ENCODE measurements at regions not wholly inside any gene's neighbourhood (a gene's known extent, or its start where the extent isn't known, plus 50 kb on each side); places are given as distances from the start of the nearest gene placed in this dataset.

- intact Hi-C loops (cut with DNase I; ENCODE audit: low total_unique reads), result no loop called here
Observed at GRCh38 chr22:34243023-34243422, 322.7 kb upstream of the LARGE1 start.

DNA sequence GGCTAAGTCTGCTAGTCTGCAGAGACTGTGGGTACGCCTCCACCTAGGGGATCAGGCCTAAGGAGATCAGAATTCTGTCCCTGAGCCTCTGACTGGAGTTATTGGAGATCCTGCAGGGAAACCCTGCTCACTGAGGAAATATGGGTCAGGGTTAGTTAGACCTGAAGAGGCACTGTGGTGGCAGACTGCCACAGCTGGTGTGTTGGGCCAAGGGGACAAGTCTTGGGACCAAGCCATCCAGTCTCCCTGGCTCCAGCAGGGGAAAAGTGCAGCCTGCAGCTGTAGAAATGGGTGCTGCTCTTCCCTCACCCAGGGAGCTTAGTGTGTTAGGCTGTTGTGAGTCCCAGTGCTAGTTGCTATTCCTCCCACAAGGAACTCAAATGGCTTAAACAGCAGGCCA, 334.8 kb upstream of the LARGE1 start:
- Histone ChIP-seq H3K36me3 (no peaks in the 10 kb centered on the region), H3K27ac (no peak overlapping the region), H3K9me3 (peaks cover 0 to 42% (median 25%) of the 10 kb centered on the region in 8 donors), H3K27me3 (replicated peaks in 1 of 7) (no peaks in the 10 kb centered on the region), H3K4me1 (no peaks in the 10 kb centered on the region), H3K4me3 (no peak overlapping the region)
- intact Hi-C loops (cut with DNase I; ENCODE audit: low total_unique reads), result no loop called here
- WGBS, 5 donors, result 68 to 89% (median 81%) methylated on average over 1 of the region's 1 CpG; no CpG with 5 or more reads in 1 of the 5 donors
- TF ChIP-seq, protein P1, sequence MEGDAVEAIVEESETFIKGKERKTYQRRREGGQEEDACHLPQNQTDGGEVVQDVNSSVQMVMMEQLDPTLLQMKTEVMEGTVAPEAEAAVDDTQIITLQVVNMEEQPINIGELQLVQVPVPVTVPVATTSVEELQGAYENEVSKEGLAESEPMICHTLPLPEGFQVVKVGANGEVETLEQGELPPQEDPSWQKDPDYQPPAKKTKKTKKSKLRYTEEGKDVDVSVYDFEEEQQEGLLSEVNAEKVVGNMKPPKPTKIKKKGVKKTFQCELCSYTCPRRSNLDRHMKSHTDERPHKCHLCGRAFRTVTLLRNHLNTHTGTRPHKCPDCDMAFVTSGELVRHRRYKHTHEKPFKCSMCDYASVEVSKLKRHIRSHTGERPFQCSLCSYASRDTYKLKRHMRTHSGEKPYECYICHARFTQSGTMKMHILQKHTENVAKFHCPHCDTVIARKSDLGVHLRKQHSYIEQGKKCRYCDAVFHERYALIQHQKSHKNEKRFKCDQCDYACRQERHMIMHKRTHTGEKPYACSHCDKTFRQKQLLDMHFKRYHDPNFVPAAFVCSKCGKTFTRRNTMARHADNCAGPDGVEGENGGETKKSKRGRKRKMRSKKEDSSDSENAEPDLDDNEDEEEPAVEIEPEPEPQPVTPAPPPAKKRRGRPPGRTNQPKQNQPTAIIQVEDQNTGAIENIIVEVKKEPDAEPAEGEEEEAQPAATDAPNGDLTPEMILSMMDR (IDR thresholded peaks at IDR 0.05 in 8 of 11, conservative IDR thresholded peaks at IDR 0.05 in 3 of 11), result no peak
- TF ChIP-seq POLR2AphosphoS5 (IDR thresholded peaks at IDR 0.05), result no peak
- TF ChIP-seq POLR2A (IDR thresholded peaks at IDR 0.05), result no peak
- no peak for DNase-seq

More at GRCh38 chr22:34243023-34243422, 322.7 kb upstream of the LARGE1 start:
- peaks cover 0 to 8% (median 1%) of the 10 kb centered on the region in 8 donors for H3K9me3 ChIP-seq
- H3K4me3 ChIP-seq, result no peak overlapping the region
- 70 to 88% (median 76%) methylated on average over 2 of the region's 2 CpGs for WGBS, 5 donors
- H3K36me3 ChIP-seq, result no peaks in the 10 kb centered on the region
- H3K27me3 ChIP-seq (replicated peaks in 1 of 7), result no peaks in the 10 kb centered on the region
- no peak for DNase-seq
- no peaks in the 10 kb centered on the region for H3K4me1 ChIP-seq
- TF ChIP-seq POLR2A (IDR thresholded peaks at IDR 0.05) (no peak), POLR2AphosphoS5 (IDR thresholded peaks at IDR 0.05) (no peak)
- TF ChIP-seq, protein P1 (IDR thresholded peaks at IDR 0.05 in 8 of 11, conservative IDR thresholded peaks at IDR 0.05 in 3 of 11), result no peak
- no peak overlapping the region for H3K27ac ChIP-seq

DNA sequence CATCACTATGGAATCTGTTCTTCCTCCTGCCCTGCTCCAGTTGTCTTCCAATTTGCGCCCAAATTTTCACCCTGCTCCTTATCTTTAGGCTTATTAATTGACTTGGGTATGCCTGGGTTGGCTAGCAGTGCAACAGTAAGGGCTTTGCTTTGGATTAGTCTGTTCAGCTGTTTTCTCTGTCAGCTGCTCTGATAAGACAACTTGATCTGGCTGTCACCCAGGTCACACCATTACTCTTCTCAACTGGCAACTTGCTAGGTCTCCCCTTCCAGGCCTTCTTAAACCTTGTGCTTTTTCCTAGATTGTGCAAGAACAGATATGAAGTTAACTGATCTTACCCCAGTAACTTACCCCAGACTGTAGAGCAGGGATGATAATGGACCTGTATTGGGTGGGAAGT, 357.8 kb upstream of the LARGE1 start:
- 56 to 91% (median 82%) methylated on average over 1 of the region's 1 CpG for WGBS, 5 donors
- DNase-seq, result no peak
- H3K27me3 ChIP-seq (replicated peaks in 1 of 7), result no peaks in the 10 kb centered on the region
- intact Hi-C loops (cut with DNase I; ENCODE audit: low total_unique reads), result no loop called here
- H3K36me3 ChIP-seq, result no peaks in the 10 kb centered on the region
- TF ChIP-seq, protein P1 (IDR thresholded peaks at IDR 0.05 in 8 of 11, conservative IDR thresholded peaks at IDR 0.05 in 3 of 11), result no peak
- TF ChIP-seq POLR2AphosphoS5 (IDR thresholded peaks at IDR 0.05) (no peak), POLR2A (IDR thresholded peaks at IDR 0.05) (no peak)
- H3K4me3 ChIP-seq, result no peak overlapping the region
- peaks cover 0 to 10% (median under 1%) of the 10 kb centered on the region in 8 donors for H3K9me3 ChIP-seq
- no peaks in the 10 kb centered on the region for H3K4me1 ChIP-seq
- no peak overlapping the region for H3K27ac ChIP-seq

DNA sequence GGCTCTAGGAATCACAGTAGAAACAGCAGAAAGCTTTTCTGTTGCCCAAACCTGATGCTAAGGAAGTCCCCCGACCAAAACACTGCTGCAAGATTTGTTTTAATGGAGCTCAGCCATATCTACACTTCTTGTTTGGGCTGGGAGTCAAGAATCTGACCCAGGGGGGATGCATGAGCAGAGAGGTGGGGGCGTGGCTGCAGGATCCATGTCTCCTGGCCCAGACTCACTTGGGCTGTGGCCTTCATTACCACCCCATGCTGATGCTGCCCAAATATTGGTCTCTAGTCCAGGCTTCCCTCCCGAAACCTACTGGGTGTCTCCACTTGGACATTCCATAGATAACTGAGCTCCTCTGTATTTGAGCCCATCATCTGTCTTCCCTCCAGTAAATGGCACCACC, 361.5 kb upstream of the LARGE1 start:
- WGBS, 5 donors, result 50 to 71% (median 66%) methylated on average over 3 of the region's 3 CpGs
- TF ChIP-seq, protein P1 (IDR thresholded peaks at IDR 0.05 in 8 of 11, conservative IDR thresholded peaks at IDR 0.05 in 3 of 11), result no peak
- TF ChIP-seq POLR2A (IDR thresholded peaks at IDR 0.05), result no peak
- TF ChIP-seq POLR2AphosphoS5 (IDR thresholded peaks at IDR 0.05), result no peak
- intact Hi-C loops (cut with DNase I; ENCODE audit: low total_unique reads), result no loop called here
- no peak for DNase-seq
- no peaks in the 10 kb centered on the region for H3K4me1 ChIP-seq
- H3K4me3 ChIP-seq, result no peak overlapping the region
- H3K36me3 ChIP-seq, result no peaks in the 10 kb centered on the region
- peaks cover 0 to 11% (median 0%) of the 10 kb centered on the region in 8 donors for H3K9me3 ChIP-seq
- no peak overlapping the region for H3K27ac ChIP-seq
- H3K27me3 ChIP-seq (replicated peaks in 1 of 7), result peaks cover 0 to 6% (median 0%) of the 10 kb centered on the region in 7 donors

Data from spleen (tissue), 11 donors.